SH-SY5Y (cell line): ENCODE measurements at regions not wholly inside any gene's neighbourhood (a gene's known extent, or its start where the extent isn't known, plus 50 kb on each side); places are given as distances from the start of the nearest gene placed in this dataset.

Source experiments
- GATA2 ChIP-seq: IDR thresholded peaks from 2 replicates; pipeline ENCODE4 v1.6.1; 2011; ENCODE audit warnings: mild to moderate bottlenecking, low read depth, low read length
- GATA3 ChIP-seq: IDR thresholded peaks from 2 replicates; pipeline ENCODE4 v1.6.1; 2011; ENCODE audit warnings: low read depth, mild to moderate bottlenecking, low read length, moderate library complexity

- TF ChIP-seq GATA2 (no peak), GATA3 (no peak)
Observed at GRCh38 chr6:141265756-141266623, 866.7 kb upstream of the GJE1 start.
